ENCODE measurements at regions not wholly inside any gene's neighbourhood (a gene's known extent, or its start where the extent isn't known, plus 50 kb on each side); places are given as distances from the start of the nearest gene placed in this dataset.
"Not testable (repeated sequence)": the region's sequence is repeated elsewhere in the genome, so short reads cannot be mapped to it uniquely, and the experiment has no call there.

DNA sequence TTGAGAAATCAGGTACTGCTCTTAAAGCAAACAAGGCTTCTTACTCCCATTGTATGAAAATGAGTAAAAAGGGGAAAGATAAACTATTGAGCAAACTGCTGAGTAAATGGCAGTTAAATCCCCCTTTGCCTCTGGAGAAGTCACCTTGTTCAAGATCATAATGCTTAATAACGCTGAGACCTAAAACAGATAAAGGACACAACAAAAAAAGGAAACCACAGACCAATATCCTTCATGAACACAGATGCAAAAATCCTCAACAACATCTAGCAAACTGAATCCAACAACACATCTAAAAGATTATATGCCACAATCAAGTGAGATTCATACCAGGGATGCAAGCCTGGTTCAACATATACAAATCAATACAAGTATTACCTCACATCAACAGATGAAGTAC, 109.0 kb upstream of the MDM1 start:
- no peak for TF ChIP-seq POLR2A (IDR thresholded peaks at IDR 0.05)
- TF ChIP-seq, protein P1, sequence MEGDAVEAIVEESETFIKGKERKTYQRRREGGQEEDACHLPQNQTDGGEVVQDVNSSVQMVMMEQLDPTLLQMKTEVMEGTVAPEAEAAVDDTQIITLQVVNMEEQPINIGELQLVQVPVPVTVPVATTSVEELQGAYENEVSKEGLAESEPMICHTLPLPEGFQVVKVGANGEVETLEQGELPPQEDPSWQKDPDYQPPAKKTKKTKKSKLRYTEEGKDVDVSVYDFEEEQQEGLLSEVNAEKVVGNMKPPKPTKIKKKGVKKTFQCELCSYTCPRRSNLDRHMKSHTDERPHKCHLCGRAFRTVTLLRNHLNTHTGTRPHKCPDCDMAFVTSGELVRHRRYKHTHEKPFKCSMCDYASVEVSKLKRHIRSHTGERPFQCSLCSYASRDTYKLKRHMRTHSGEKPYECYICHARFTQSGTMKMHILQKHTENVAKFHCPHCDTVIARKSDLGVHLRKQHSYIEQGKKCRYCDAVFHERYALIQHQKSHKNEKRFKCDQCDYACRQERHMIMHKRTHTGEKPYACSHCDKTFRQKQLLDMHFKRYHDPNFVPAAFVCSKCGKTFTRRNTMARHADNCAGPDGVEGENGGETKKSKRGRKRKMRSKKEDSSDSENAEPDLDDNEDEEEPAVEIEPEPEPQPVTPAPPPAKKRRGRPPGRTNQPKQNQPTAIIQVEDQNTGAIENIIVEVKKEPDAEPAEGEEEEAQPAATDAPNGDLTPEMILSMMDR (IDR thresholded peaks at IDR 0.05), result no peak
- WGBS, 2 donors, result 64 to 88% methylated on average over 1 of the region's 1 CpG
- H3K9me3 ChIP-seq, result peaks cover 0 to 3% (median 0%) of the 10 kb centered on the region in 3 donors
- H3K4me3 ChIP-seq, result no peak overlapping the region
- H3K4me1 ChIP-seq, result no peaks in the 10 kb centered on the region
- H3K27me3 ChIP-seq, result no peaks in the 10 kb centered on the region
- DNase-seq, result no peak
- no peak overlapping the region for H3K27ac ChIP-seq
- no peaks in the 10 kb centered on the region for H3K36me3 ChIP-seq
- intact Hi-C loops (cut with DNase I), result no loop called here

DNA sequence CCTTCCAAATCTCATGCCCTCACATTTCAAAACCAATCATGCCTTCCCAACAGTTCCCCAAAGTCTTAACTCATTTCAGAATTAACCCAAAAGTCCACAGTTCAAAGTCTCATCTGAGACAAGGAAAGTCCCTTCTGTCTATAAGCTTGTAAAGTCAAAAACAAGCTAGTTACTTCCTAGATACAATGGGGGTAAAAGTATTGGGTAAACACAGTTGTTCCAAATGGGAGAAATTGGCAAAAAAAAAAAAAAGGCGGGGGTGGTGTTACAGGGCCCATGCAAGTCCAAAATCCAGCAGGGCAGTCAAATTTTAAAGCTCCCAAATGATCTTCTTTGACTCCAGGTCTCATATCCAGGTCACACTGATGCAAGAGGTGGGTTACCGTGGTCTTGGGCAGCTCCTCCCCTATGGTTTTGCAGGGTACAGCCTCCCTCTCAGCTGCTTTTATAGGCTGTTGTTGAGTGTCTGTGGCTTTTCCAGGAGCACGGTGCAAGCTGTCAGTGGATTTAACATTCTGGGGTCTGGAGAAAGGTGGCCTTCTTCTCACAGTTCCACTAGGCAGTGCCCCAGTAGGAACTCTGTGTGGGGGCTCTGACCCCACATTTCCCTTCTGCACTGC, 110.3 kb upstream of the MDM1 start:
- H3K27me3 ChIP-seq; H3K4me3 ChIP-seq; H3K27ac ChIP-seq; intact Hi-C loops (cut with DNase I); H3K9me3 ChIP-seq; H3K4me1 ChIP-seq; DNase-seq; H3K36me3 ChIP-seq: not testable (repeated sequence)
- WGBS, 2 donors, result 83 to 94% methylated on average over 3 of the region's 3 CpGs

DNA sequence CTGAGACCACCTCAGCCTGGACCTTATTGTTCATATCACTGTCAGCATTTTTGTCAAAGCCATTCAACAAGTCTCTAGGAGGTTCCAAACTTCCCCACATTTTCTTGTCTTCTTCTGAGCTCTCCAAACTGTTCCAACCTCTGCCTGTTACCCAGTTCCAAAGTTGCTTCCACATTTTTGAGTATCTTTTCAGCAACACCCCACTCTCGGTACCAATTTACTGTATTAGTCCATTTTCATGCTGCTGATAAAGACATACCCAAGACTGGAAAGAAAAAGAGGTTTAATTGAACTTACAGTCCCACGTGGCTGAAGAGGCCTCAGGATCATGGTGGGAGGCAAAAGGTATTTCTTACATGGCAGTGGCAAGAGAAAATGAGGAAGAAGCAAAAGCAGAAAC, 111.5 kb upstream of the MDM1 start:
- H3K27me3 ChIP-seq; H3K9me3 ChIP-seq; DNase-seq; H3K27ac ChIP-seq; intact Hi-C loops (cut with DNase I); H3K4me1 ChIP-seq; H3K4me3 ChIP-seq; H3K36me3 ChIP-seq: not testable (repeated sequence)
- 85 to 86% methylated on average over 2 of the region's 2 CpGs for whole genome bisulfite sequencing, 2 donors

DNA sequence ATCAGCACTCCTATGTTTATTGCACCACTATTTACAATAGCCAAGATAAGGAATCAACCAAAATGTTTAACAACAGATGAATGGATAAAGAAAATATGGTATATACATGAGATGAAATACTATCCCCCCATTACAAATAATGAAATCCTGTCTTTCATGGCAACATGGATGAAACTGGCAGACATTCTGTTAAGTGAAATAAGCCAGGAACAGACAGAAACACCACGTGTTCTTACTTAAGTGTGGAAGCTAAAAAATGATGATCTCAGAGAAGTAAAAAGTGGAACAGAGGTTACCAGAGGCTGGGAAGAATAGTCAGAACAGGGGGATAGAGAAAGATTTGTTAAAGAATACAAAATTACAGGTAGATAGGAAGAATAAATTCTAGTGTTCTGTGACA, 113.7 kb upstream of the MDM1 start:
- intact Hi-C loops (cut with DNase I), result no loop called here
- Histone ChIP-seq H3K4me3 (no peak overlapping the region), H3K27me3 (no peaks in the 10 kb centered on the region), H3K9me3 (peaks cover 0 to 3% (median 0%) of the 10 kb centered on the region in 3 donors), H3K27ac (no peak overlapping the region), H3K36me3 (no peaks in the 10 kb centered on the region), H3K4me1 (peaks cover 0 to 4% (median 4%) of the 10 kb centered on the region in 3 donors)
- 31 to 46% methylated on average over 1 of the region's 1 CpG for WGBS, 2 donors
- no peak for DNase-seq
- TF ChIP-seq, protein P1 (IDR thresholded peaks at IDR 0.05), result no peak
- no peak for TF ChIP-seq POLR2A (IDR thresholded peaks at IDR 0.05)

DNA sequence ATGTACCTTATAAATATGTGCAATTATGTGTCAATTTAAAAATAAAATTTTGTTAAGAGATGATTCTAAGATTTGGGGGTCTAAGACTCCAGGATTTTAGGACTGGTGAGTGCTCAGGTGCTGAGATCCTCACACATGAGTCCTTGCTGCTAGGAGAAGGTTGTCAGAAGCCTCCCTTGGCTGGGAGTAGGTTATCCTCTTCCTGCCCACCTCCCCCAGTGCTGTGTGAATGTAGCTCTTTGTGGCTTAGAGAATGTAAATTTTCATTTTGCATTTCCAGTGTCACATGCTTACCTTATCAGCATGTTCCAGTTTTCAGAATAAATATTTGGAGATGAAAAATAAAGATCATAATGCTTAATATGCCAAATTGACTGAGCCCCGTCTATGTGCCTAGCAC, 114.2 kb upstream of the MDM1 start:
- DNase-seq, result no peak
- no peak for TF ChIP-seq POLR2A (IDR thresholded peaks at IDR 0.05)
- TF ChIP-seq, protein P1 (IDR thresholded peaks at IDR 0.05), result no peak
- H3K4me3 ChIP-seq, result no peak overlapping the region
- 79 to 96% methylated on average over 1 of the region's 1 CpG for WGBS, 2 donors
- no peaks in the 10 kb centered on the region for H3K36me3 ChIP-seq
- H3K27me3 ChIP-seq, result no peaks in the 10 kb centered on the region
- no peak overlapping the region for H3K27ac ChIP-seq
- H3K4me1 ChIP-seq, result peaks cover 0 to 10% (median 9%) of the 10 kb centered on the region in 3 donors
- H3K9me3 ChIP-seq, result peaks cover 0 to 3% (median 0%) of the 10 kb centered on the region in 3 donors
- intact Hi-C loops (cut with DNase I), result no loop called here

DNA sequence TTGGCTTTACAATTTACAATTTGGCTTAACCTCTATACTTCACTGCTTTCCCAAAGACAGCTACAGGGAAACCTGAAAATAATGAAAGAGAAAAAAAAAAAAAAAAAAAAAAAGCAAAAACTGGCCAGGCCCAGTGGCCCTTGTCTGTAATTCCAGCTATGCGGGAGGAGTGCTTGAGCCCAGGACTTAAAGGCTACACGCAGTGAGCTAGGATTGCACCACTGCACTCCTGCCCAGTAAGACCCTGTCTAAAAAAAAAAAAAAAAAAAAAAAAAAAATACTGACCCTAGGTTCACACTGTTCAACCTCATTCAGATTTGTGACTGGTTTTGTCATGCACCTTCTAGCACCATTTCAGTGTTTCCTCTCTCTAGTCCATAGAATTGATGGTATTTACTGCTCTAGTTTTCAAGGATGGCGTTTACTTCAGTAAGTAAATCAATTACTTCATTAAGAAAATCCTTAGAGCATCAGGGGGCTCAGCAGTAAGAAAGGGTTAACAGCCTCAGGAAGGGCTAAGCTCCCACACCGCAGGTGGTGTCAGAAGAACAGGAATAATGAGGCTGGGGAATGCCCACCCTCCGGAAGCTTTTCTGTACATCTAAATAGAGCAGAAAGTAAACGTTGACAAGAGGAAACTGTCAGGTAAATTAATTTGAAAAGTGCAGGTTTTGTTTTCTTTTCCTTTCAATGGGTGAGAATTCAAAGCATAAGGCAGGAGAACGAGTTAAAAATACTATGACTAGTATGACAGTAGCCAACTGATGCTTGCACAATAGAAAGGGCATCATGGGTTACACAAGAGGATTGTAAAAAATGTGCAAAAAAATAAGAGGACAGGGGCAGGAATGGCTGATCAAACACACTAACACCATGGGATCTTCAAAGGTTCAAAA, 115.0 kb upstream of the MDM1 start:
- TF ChIP-seq, protein P1 (IDR thresholded peaks at IDR 0.05), result no peak
- no peak overlapping the region for H3K27ac ChIP-seq
- H3K4me1 ChIP-seq, result peaks cover 4 to 18% (median 10%) of the 10 kb centered on the region in 3 donors
- no peaks in the 10 kb centered on the region for H3K36me3 ChIP-seq
- intact Hi-C loops (cut with DNase I), result no loop called here
- peaks cover 0 to 3% (median 0%) of the 10 kb centered on the region in 3 donors for H3K9me3 ChIP-seq
- WGBS, 2 donors, result 50 to 52% methylated on average over 7 of the region's 7 CpGs
- no peaks in the 10 kb centered on the region for H3K27me3 ChIP-seq
- no peak for DNase-seq
- no peak overlapping the region for H3K4me3 ChIP-seq
